K562 (cell line): ENCODE measurements at regions not wholly inside any gene's neighbourhood (a gene's known extent, or its start where the extent isn't known, plus 50 kb on each side); places are given as distances from the start of the nearest gene placed in this dataset.

Experiments used
- ATAC-seq: fragments of 200-7000 bp; cut with Tn5 transposase; 3 replicates; pipeline ENCODE4 v1.9.1; 2020; ENCODE audit warnings: moderate library complexity
- BruUV-seq: library from RNA; stranded (reverse); fragments of 400-500 nt; replicated peaks from 2 replicates; lab custom pipeline; 2021; lab: Mats Ljungman, UMichigan
- CTCF ChIA-PET: fragments of 300-600 bp; formaldehyde crosslinking; extraction: SDS; loops from one replicate; lab custom pipeline; 2021; ENCODE audit warnings: low intra/inter-chr PET ratio; lab: Yijun Ruan, JAX
- POLR2A ChIA-PET: fragments of 300-600, 350-650 bp; sonication (Branson Sonifier 250); formaldehyde crosslinking; extraction: SDS; loops from one replicate; lab custom pipeline; 2021; ENCODE audit warnings: antibody characterized with exemption, inconsistent platforms; lab: Yijun Ruan, JAX
- DNase-seq, 4 experiments: peaks; one replicate each; pipeline versions ENCODE4 v3.0.0 to v3.0.0-alpha.2; 2011 to 2018; ENCODE audit warnings: low spot score in 3 of 4, mixed read lengths in 3 of 4; ENCODE audit errors: extremely low read depth in 1 of 4
- FAIRE-seq: peaks from 2 replicates; lab custom pipeline; 2011; peaks lifted over from hg19 to GRCh38; lab: Jason Lieb, UNC
- H2AFZ ChIP-seq: 2 replicates; pipeline ENCODE4 v1.6.0; 2011; ENCODE audit warnings: low read depth, low read length, control low read depth, inconsistent platforms
- H3K27ac ChIP-seq: fragments of 200-600 bp; 3 replicates; pipeline ENCODE4 v1.8.0; 2011; ENCODE audit warnings: low read depth, mild to moderate bottlenecking, control low read depth, inconsistent platforms, low read length, moderate library complexity, mixed read lengths; ENCODE audit errors: extremely low read depth
- H3K27me3 ChIP-seq, 2 experiments: fragments of 300-600 bp in 1 of 2; 2 replicates in 1 of 2; 3 replicates in 1 of 2; pipeline versions ENCODE4 v1.6.0 to v1.8.0; 2011; ENCODE audit warnings: inconsistent platforms in 2 of 2, low read length in 2 of 2, mild to moderate bottlenecking in 1 of 2, mixed read lengths in 1 of 2, moderate library complexity in 1 of 2; ENCODE audit not compliant: control insufficient read depth in 2 of 2, insufficient read depth in 2 of 2
- H3K36me3 ChIP-seq: fragments of 300-600 bp; 3 replicates; pipeline ENCODE4 v1.8.0; 2011; ENCODE audit warnings: mild to moderate bottlenecking, low read length, inconsistent platforms; ENCODE audit not compliant: control insufficient read depth, insufficient read depth
- H3K4me1 ChIP-seq, 2 experiments: fragments of 200-600 bp in 1 of 2; replicated peaks in 1 of 2; 2 replicates in 1 of 2; 3 replicates in 1 of 2; pipeline versions ENCODE4 v1.5.1 to v1.8.0; 2011; ENCODE audit warnings: inconsistent platforms in 2 of 2, low read length in 2 of 2, mild to moderate bottlenecking in 1 of 2, mixed read lengths in 1 of 2, moderate library complexity in 1 of 2; ENCODE audit not compliant: control insufficient read depth in 2 of 2, insufficient read depth in 2 of 2
- H3K4me2 ChIP-seq: 2 replicates; pipeline ENCODE4 v1.6.1; 2011; ENCODE audit warnings: low read length, control low read depth, inconsistent platforms, mixed read lengths; ENCODE audit not compliant: insufficient read depth
- H3K4me3 ChIP-seq: fragments of 200-600 bp; sonication (generic), shearing (Covaris generic); 2 replicates; pipeline ENCODE4 v1.5.1; 2016; ENCODE audit warnings: control low read depth, inconsistent platforms
- H3K79me2 ChIP-seq: fragments of 200-600 bp; 3 replicates; pipeline ENCODE4 v1.8.0; 2011; ENCODE audit warnings: low read length, inconsistent platforms; ENCODE audit not compliant: control insufficient read depth, insufficient read depth
- H3K9ac ChIP-seq, 2 experiments: 2 replicates each; pipeline versions ENCODE4 v1.6.0 to v1.6.1; 2011; ENCODE audit warnings: low read depth in 2 of 2, low read length in 2 of 2, control low read depth in 1 of 2, inconsistent platforms in 1 of 2, mild to moderate bottlenecking in 1 of 2, mixed read lengths in 1 of 2; ENCODE audit not compliant: insufficient read depth in 1 of 2
- H3K9me1 ChIP-seq: one replicate; pipeline ENCODE4 v1.6.0; 2011; ENCODE audit warnings: inconsistent platforms, mild to moderate bottlenecking, low read length, moderate library complexity; ENCODE audit not compliant: control insufficient read depth, insufficient read depth
- H3K9me3 ChIP-seq: replicated peaks from 2 replicates; pipeline ENCODE4 v1.5.1; 2011; ENCODE audit warnings: low read depth, low read length, inconsistent platforms; ENCODE audit not compliant: control insufficient read depth, insufficient read depth
- H4K20me1 ChIP-seq: replicated peaks from 2 replicates; pipeline ENCODE4 v1.6.1; 2011; ENCODE audit warnings: low read length, inconsistent platforms, mixed read lengths; ENCODE audit not compliant: control insufficient read depth, insufficient read depth
- MLLT1 ChIP-seq, 2 experiments: fragments of 450-650 bp; IDR thresholded peaks; 2 replicates each; pipeline ENCODE4 v1.6.1; 2016
- NCOA6 ChIP-seq: fragments of 450-650 bp; IDR thresholded peaks from 2 replicates; pipeline ENCODE4 v1.6.1; 2017; ENCODE audit warnings: mild to moderate bottlenecking
- NFE2 ChIP-seq: IDR thresholded peaks from 2 replicates; pipeline ENCODE4 v1.6.1; 2014; ENCODE audit warnings: antibody characterized with exemption, low read depth
- NR2C1 ChIP-seq, 2 experiments: fragments of 450-650 bp; IDR thresholded peaks; 2 replicates each; pipeline ENCODE4 v1.6.1; 2017; ENCODE audit warnings: mild to moderate bottlenecking in 2 of 2, antibody characterized with exemption in 1 of 2, inconsistent platforms in 1 of 2, missing compliant biosample characterization in 1 of 2, missing genetic modification characterization in 1 of 2
- POLR2A ChIP-seq: fragments of 450-650 bp; conservative IDR thresholded peaks from 2 replicates; pipeline ENCODE4 v1.6.1; 2016
- RAD21 ChIP-seq, 2 experiments: fragments of 250-450 bp in 1 of 2; fragments of 450-650 bp in 1 of 2; sonication (Bioruptor Pico) in 1 of 2; formaldehyde crosslinking in 1 of 2; IDR thresholded peaks in 1 of 2; conservative IDR thresholded peaks in 1 of 2; 2 replicates each; pipeline versions ENCODE4 v1.4.0 to v1.8.0; 2020 to 2022; ENCODE audit warnings: mild to moderate bottlenecking in 2 of 2, moderate library complexity in 1 of 2
- TAF9B ChIP-seq: fragments of 450-650 bp; IDR thresholded peaks from 2 replicates; pipeline ENCODE4 v1.6.1; 2018; ENCODE audit warnings: mild to moderate bottlenecking; ENCODE audit not compliant: partially characterized antibody
- WGBS: fragments of 100-300 bp; shearing (Covaris generic); methylation state at CpG from one replicate; pipeline ENCODE4 v1.1.6; 2016; ENCODE audit warnings: low coverage, mixed read lengths; ENCODE audit not compliant: insufficient coverage; ENCODE audit errors: missing lambda C conversion rate; 5-methylcytosine and 5-hydroxymethylcytosine counted together
- in situ Hi-C: fragments of 300-500 bp; cut with MboI; formaldehyde crosslinking; loops from 4 replicates; pipeline ENCODE4 v1.15.0; 2018; ENCODE audit warnings: inconsistent platforms, mixed read lengths
- intact Hi-C: fragments of 100-400 bp; cut with micrococcal nuclease; formaldehyde crosslinking; loops from 2 replicates; pipeline ENCODE4 v1.14.2; 2022
- TF ChIP-seq, protein P1 (sequence below), 2 experiments: fragments of 250-450 bp in 1 of 2; fragments of 450-650 bp in 1 of 2; sonication (Bioruptor Pico) in 1 of 2; IDR thresholded peaks; 2 replicates each; pipeline versions ENCODE4 v1.6.1 to v1.8.0; 2016 to 2021; ENCODE audit warnings: mild to moderate bottlenecking in 2 of 2, moderate library complexity in 2 of 2, missing compliant biosample characterization in 1 of 2, missing genetic modification characterization in 1 of 2
- TF ChIP-seq, protein P2 (sequence below): fragments of 450-650 bp; IDR thresholded peaks from 2 replicates; pipeline ENCODE4 v1.6.1; 2016; ENCODE audit warnings: mild to moderate bottlenecking, moderate library complexity

DNA sequence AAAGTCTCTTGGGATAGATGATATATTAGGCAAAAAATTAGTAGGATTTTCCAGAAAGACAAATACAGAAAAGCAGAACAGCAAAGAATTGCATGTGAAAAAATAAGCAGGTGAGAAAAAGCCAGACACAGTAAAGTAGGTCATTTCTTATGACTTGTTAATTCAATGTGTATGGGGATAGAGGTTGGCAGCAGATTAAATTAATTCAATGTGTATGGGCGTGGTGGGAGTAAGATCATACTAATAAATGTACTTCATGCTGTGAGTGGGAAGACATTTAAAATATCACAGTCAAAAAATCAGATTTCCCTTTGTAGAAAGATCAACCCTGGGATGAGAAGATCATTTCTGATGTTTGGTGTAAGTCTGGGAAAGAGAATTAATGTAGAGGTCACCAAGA is 1146.4 kb upstream of the INTU start:
- CTCF ChIA-PET, result no interaction called here
- Histone ChIP-seq H3K9ac (no peak overlapping the region), H3K79me2 (peaks cover 11% of the 10 kb centered on the region; the same call in 2 of the 3 replicates), H3K27me3 (no peaks in the 10 kb centered on the region; a peak in 1 of 5 replicates), H3K9me1 (no peaks in the 10 kb centered on the region), H2AFZ (no peak overlapping the region), H3K4me2 (no peak overlapping the region), H3K27ac (no peak overlapping the region), H4K20me1 (no peaks in the 10 kb centered on the region), H3K4me3 (no peak overlapping the region), H3K4me1 (peaks cover 0 to 5% of the 10 kb centered on the region in 2 experiments; a peak in 2 of 5 replicates), H3K9me3 (0 out of 2 replicates have a peak, but pooled peaks cover 2% of the 10 kb centered on the region), H3K36me3 (peaks cover 5% of the 10 kb centered on the region; the same call in 2 of the 3 replicates)
- no peak for ATAC-seq
- intact Hi-C loops (no loop called here), in situ Hi-C loops (no loop called here)
- POLR2A ChIA-PET, result no interaction called here
- BruUV-seq, result no TSS peak
- no peak for FAIRE-seq
- WGBS, result 77% methylated on average over 1 of the region's 1 CpG
- DNase-seq, result no peak
- TF ChIP-seq TAF9B (no peak), RAD21 (CRISPR knock-in tag; conservative IDR thresholded peaks at IDR 0.05 in 1 of 2, IDR thresholded peaks at IDR 0.05 in 1 of 2) (no peak), MLLT1 (IDR thresholded peaks at IDR 0.05) (no peak), NCOA6 (no peak), NR2C1 (IDR thresholded peaks at IDR 0.05) (no peak), NR2C1 (tag; IDR thresholded peaks at IDR 0.05) (no peak), NFE2 (no peak), POLR2A (no peak)
- TF ChIP-seq, protein P1, sequence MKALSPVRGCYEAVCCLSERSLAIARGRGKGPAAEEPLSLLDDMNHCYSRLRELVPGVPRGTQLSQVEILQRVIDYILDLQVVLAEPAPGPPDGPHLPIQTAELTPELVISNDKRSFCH (CRISPR knock-in tag; IDR thresholded peaks at IDR 0.05), result no peak
- TF ChIP-seq, protein P1 (tag; IDR thresholded peaks at IDR 0.05), result no peak
- TF ChIP-seq, protein P2, sequence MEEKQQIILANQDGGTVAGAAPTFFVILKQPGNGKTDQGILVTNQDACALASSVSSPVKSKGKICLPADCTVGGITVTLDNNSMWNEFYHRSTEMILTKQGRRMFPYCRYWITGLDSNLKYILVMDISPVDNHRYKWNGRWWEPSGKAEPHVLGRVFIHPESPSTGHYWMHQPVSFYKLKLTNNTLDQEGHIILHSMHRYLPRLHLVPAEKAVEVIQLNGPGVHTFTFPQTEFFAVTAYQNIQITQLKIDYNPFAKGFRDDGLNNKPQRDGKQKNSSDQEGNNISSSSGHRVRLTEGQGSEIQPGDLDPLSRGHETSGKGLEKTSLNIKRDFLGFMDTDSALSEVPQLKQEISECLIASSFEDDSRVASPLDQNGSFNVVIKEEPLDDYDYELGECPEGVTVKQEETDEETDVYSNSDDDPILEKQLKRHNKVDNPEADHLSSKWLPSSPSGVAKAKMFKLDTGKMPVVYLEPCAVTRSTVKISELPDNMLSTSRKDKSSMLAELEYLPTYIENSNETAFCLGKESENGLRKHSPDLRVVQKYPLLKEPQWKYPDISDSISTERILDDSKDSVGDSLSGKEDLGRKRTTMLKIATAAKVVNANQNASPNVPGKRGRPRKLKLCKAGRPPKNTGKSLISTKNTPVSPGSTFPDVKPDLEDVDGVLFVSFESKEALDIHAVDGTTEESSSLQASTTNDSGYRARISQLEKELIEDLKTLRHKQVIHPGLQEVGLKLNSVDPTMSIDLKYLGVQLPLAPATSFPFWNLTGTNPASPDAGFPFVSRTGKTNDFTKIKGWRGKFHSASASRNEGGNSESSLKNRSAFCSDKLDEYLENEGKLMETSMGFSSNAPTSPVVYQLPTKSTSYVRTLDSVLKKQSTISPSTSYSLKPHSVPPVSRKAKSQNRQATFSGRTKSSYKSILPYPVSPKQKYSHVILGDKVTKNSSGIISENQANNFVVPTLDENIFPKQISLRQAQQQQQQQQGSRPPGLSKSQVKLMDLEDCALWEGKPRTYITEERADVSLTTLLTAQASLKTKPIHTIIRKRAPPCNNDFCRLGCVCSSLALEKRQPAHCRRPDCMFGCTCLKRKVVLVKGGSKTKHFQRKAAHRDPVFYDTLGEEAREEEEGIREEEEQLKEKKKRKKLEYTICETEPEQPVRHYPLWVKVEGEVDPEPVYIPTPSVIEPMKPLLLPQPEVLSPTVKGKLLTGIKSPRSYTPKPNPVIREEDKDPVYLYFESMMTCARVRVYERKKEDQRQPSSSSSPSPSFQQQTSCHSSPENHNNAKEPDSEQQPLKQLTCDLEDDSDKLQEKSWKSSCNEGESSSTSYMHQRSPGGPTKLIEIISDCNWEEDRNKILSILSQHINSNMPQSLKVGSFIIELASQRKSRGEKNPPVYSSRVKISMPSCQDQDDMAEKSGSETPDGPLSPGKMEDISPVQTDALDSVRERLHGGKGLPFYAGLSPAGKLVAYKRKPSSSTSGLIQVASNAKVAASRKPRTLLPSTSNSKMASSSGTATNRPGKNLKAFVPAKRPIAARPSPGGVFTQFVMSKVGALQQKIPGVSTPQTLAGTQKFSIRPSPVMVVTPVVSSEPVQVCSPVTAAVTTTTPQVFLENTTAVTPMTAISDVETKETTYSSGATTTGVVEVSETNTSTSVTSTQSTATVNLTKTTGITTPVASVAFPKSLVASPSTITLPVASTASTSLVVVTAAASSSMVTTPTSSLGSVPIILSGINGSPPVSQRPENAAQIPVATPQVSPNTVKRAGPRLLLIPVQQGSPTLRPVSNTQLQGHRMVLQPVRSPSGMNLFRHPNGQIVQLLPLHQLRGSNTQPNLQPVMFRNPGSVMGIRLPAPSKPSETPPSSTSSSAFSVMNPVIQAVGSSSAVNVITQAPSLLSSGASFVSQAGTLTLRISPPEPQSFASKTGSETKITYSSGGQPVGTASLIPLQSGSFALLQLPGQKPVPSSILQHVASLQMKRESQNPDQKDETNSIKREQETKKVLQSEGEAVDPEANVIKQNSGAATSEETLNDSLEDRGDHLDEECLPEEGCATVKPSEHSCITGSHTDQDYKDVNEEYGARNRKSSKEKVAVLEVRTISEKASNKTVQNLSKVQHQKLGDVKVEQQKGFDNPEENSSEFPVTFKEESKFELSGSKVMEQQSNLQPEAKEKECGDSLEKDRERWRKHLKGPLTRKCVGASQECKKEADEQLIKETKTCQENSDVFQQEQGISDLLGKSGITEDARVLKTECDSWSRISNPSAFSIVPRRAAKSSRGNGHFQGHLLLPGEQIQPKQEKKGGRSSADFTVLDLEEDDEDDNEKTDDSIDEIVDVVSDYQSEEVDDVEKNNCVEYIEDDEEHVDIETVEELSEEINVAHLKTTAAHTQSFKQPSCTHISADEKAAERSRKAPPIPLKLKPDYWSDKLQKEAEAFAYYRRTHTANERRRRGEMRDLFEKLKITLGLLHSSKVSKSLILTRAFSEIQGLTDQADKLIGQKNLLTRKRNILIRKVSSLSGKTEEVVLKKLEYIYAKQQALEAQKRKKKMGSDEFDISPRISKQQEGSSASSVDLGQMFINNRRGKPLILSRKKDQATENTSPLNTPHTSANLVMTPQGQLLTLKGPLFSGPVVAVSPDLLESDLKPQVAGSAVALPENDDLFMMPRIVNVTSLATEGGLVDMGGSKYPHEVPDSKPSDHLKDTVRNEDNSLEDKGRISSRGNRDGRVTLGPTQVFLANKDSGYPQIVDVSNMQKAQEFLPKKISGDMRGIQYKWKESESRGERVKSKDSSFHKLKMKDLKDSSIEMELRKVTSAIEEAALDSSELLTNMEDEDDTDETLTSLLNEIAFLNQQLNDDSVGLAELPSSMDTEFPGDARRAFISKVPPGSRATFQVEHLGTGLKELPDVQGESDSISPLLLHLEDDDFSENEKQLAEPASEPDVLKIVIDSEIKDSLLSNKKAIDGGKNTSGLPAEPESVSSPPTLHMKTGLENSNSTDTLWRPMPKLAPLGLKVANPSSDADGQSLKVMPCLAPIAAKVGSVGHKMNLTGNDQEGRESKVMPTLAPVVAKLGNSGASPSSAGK, result no peak
